ENCODE measurements at regions not wholly inside any gene's neighbourhood (a gene's known extent, or its start where the extent isn't known, plus 50 kb on each side); places are given as distances from the start of the nearest gene placed in this dataset.

DNA sequence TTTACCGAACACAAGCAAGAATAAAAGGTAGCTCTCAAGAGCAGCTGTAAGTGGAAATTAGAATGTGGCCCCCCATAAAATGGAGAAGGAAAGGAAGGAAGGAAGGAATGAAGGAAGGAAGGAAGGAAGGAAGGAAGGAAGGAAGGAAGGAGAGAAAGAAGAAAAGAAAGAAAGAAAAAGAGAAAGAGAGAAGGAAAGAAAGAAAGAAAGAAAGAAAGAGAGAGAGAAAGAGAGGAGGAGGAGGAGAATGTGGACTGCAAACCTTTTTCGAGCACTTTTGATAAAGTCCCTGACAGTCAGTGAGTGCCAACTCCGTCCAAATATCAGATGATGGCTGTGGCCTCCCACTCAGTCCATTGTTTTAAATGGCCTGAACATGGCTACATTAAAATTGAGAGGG lies 53.8 kb upstream of the SNX2 start:
- no peak for DNase-seq (ENCODE audit: low spot score)

DNA sequence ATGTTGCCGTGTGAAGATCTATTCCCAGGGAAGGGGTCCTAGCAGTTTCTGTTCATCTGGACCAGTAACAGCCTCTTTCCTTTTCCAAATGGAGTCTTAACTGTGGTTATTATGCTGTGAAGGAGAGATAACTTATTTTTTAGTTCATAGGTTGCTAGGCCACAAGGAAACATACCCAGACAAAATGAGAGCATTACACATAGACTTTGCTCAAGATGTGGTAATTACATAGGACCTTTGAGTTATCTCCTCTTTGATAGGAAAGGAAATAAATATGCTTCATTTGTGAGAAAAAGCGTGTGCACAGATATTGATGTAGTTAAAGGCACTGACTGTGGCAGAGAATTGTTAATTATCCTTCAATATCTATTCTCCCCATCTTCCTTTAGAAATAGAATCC lies 52.5 kb upstream of the SNX2 start:
- DNase-seq (ENCODE audit: low spot score) = no peak

DNA sequence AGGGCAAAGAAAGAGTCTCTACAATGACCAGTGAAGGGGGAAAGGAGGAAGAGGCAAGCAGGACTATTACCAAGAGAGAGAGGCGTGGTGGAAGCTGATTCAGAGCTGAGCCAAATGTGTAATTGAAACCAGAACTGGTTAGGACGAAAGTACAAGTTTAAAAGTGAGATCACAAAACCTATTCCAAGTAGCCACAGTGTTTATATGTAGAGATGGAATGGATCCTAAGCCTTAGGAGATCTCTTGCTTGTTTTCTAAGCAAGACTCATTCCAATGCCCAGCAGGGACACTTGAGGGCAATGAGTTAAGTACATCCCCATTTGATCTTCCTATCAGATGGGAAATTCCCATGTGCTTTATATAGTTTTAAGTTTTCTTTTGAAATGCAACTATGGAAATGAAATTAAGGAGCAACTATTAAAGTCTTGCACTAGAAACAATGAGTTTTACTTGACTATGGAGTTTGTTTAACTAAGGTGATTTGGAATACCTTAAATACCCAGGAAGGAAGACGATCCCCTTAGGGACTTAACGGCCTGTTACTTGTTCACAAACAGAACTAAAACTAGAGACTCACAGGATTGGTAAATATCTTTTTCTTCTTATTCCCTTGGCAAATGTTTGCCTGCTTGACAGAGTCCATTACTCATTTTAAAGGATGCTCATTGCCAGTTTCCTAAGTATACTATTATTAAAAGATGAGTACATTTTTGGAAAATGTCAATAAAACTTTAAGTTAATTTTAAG lies 51.1 kb upstream of the SNX2 start:
- no peak for DNase-seq (ENCODE audit: low spot score)

Data from ureter (tissue), 1 donor.